ENCODE measurements at regions not wholly inside any gene's neighbourhood (a gene's known extent, or its start where the extent isn't known, plus 50 kb on each side); places are given as distances from the start of the nearest gene placed in this dataset.

GRCh38 chr16:64307431-64307830, 814.4 kb downstream of the CDH11 start:
- H3K79me2 ChIP-seq (ENCODE audit: control insufficient read depth, insufficient read depth, low read length), result no peaks in the 10 kb centered on the region
- no peaks in the 10 kb centered on the region for H3K27me3 ChIP-seq (ENCODE audit: control insufficient read depth, extremely low read depth, insufficient read depth, low read length)
- no peak for DNase-seq (ENCODE audit: low read depth, low spot score)
- no peak overlapping the region for H2AFZ ChIP-seq (ENCODE audit: control insufficient read depth, low read length)
- H4K20me1 ChIP-seq (ENCODE audit: control insufficient read depth, extremely low read depth, insufficient read depth, low read length), result no peaks in the 10 kb centered on the region
- H3K9me3 ChIP-seq (ENCODE audit: control insufficient read depth, low read depth, low read length), result no peaks in the 10 kb centered on the region
- no peak overlapping the region for H3K4me3 ChIP-seq (ENCODE audit: control insufficient read depth in 2 of 3, extremely low read depth in 1 of 3, insufficient read depth in 2 of 3, low read depth in 1 of 3, low read length in 3 of 3)
- TF ChIP-seq EZH2 (IDR thresholded peaks at IDR 0.05; ENCODE audit: low read length), result no peak
- no peak for TF ChIP-seq CTCF (optimal IDR thresholded peaks at IDR 0.05 in 1 of 3, IDR thresholded peaks at IDR 0.05 in 1 of 3, conservative IDR thresholded peaks at IDR 0.05 in 1 of 3; ENCODE audit: extremely low read depth in 1 of 3, insufficient read depth in 2 of 3, low read length in 3 of 3)
- FAIRE-seq, result no peak
- no peak overlapping the region for H3K9ac ChIP-seq (ENCODE audit: control insufficient read depth, extremely low read depth, insufficient read depth, low read length)
- H3K27ac ChIP-seq (ENCODE audit: control insufficient read depth, insufficient read depth, low read length), result no peak overlapping the region
- H3K4me2 ChIP-seq (ENCODE audit: control insufficient read depth, extremely low read depth, insufficient read depth, low read depth, low read length), result no peak overlapping the region
- H3K4me1 ChIP-seq (ENCODE audit: control insufficient read depth, extremely low read depth, insufficient read depth, low read length), result no peaks in the 10 kb centered on the region
- H3K9me1 ChIP-seq (ENCODE audit: control insufficient read depth, extremely low read depth, insufficient read depth, low read length), result no peaks in the 10 kb centered on the region
- no peaks in the 10 kb centered on the region for H3K36me3 ChIP-seq (ENCODE audit: control insufficient read depth in 2 of 2, extremely low read depth in 1 of 2, insufficient read depth in 2 of 2, low read length in 2 of 2)
- dilution Hi-C loops (cut with MboI; ENCODE audit: extremely low pct_ligation_motif_present, low sequenced_read_pairs), result no loop called here

GRCh38 chr16:64305663-64306062, 816.2 kb downstream of the CDH11 start:
- H3K9me3 ChIP-seq (ENCODE audit: control insufficient read depth, low read depth, low read length), result no peaks in the 10 kb centered on the region
- no peak overlapping the region for H3K4me3 ChIP-seq (ENCODE audit: control insufficient read depth in 2 of 3, extremely low read depth in 1 of 3, insufficient read depth in 2 of 3, low read depth in 1 of 3, low read length in 3 of 3)
- H4K20me1 ChIP-seq (ENCODE audit: control insufficient read depth, extremely low read depth, insufficient read depth, low read length), result no peaks in the 10 kb centered on the region
- FAIRE-seq (no peak), DNase-seq (ENCODE audit: low read depth, low spot score) (no peak)
- no peak overlapping the region for H2AFZ ChIP-seq (ENCODE audit: control insufficient read depth, low read length)
- dilution Hi-C loops (cut with MboI; ENCODE audit: extremely low pct_ligation_motif_present, low sequenced_read_pairs), result no loop called here
- H3K4me1 ChIP-seq (ENCODE audit: control insufficient read depth, extremely low read depth, insufficient read depth, low read length), result no peaks in the 10 kb centered on the region
- no peak overlapping the region for H3K9ac ChIP-seq (ENCODE audit: control insufficient read depth, extremely low read depth, insufficient read depth, low read length)
- TF ChIP-seq CTCF (optimal IDR thresholded peaks at IDR 0.05 in 1 of 3, IDR thresholded peaks at IDR 0.05 in 1 of 3, conservative IDR thresholded peaks at IDR 0.05 in 1 of 3; ENCODE audit: extremely low read depth in 1 of 3, insufficient read depth in 2 of 3, low read length in 3 of 3) (no peak), EZH2 (IDR thresholded peaks at IDR 0.05; ENCODE audit: low read length) (no peak)
- H3K36me3 ChIP-seq (ENCODE audit: control insufficient read depth in 2 of 2, extremely low read depth in 1 of 2, insufficient read depth in 2 of 2, low read length in 2 of 2), result no peaks in the 10 kb centered on the region
- H3K9me1 ChIP-seq (ENCODE audit: control insufficient read depth, extremely low read depth, insufficient read depth, low read length), result no peaks in the 10 kb centered on the region
- no peaks in the 10 kb centered on the region for H3K27me3 ChIP-seq (ENCODE audit: control insufficient read depth, extremely low read depth, insufficient read depth, low read length)
- no peak overlapping the region for H3K27ac ChIP-seq (ENCODE audit: control insufficient read depth, insufficient read depth, low read length)
- no peaks in the 10 kb centered on the region for H3K79me2 ChIP-seq (ENCODE audit: control insufficient read depth, insufficient read depth, low read length)
- H3K4me2 ChIP-seq (ENCODE audit: control insufficient read depth, extremely low read depth, insufficient read depth, low read depth, low read length), result no peak overlapping the region

All from keratinocyte (primary cell).